ENCODE measurements at regions not wholly inside any gene's neighbourhood (a gene's known extent, or its start where the extent isn't known, plus 50 kb on each side); places are given as distances from the start of the nearest gene placed in this dataset.

- no peak for DNase-seq (ENCODE audit: extremely low read depth, low read depth, low spot score)
Observed at GRCh38 chr4:14575289-14575688, 427.0 kb upstream of the CPEB2 start.

DNA sequence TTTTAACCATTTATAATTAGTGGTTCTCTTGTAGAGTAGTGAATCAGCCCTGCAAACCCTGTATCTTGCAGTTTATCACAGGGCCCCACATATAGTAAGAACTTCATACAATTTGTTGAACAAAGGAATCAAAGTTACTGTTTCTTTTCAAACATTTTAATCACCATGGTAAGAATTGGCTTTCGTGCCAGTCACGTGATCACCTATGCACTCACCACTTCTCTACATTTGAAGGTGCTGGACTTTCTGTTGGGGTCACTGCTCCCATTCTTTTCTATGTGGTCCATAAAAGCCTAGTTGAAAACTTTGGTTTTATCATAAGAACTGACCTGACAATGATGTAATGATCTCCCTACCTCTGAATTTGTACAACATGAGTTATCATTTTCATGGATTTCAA, 426.4 kb upstream of the CPEB2 start:
- no peak for DNase-seq (ENCODE audit: extremely low read depth, low read depth, low spot score)

DNA sequence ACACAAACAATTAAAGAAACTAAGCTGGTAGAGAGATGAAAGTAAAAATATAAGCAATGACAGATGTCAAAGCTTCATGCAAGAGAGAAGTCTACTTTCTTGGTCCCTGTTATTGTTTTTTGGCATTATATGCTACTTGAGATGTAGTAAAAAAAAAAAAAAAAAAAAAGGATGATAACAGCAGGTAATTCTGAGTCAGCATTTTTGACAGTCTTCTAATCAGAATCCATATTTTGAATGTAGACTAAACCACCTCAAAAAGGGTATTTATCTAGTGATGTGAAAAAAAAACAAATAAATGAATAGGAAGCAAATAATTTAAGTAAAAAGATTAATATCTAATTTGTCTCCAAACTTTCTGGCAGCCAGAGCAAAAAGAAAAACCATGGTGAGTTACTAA, 422.2 kb upstream of the CPEB2 start:
- no peak for DNase-seq (ENCODE audit: extremely low read depth, low read depth, low spot score)

- no peak for DNase-seq (ENCODE audit: extremely low read depth, low read depth, low spot score)
Observed at GRCh38 chr4:14581741-14582140, 420.5 kb upstream of the CPEB2 start.

GRCh38 chr4:14582677-14583076, 419.6 kb upstream of the CPEB2 start:
- DNase-seq (ENCODE audit: extremely low read depth, low read depth, low spot score) = no peak

DNA sequence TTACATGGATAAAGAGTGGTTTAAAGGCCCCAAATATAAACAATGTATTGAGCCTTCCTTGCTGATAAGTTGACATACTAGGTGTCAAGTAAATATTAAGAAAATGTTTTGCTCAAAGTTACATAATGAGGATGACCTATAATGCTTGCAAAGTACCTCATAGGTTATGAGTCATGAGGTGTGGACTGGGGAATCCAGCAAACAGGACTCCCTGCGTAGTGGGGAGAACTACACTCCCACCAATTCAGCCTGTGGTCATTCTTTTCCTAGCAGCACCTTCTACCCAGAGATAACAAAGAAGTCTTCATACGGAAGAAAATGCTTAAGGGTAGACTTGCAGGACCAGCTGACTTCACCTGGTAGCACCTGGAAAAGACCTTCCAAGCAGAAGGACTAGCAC, 418.9 kb upstream of the CPEB2 start:
- DNase-seq (ENCODE audit: extremely low read depth, low read depth, low spot score) = no peak

- DNase-seq (ENCODE audit: extremely low read depth, low read depth, low spot score) = no peak
Observed at GRCh38 chr4:14583752-14584151, 418.5 kb upstream of the CPEB2 start.

GRCh38 chr4:14592950-14593349, 409.3 kb upstream of the CPEB2 start:
- DNase-seq (ENCODE audit: extremely low read depth, low read depth, low spot score) = no peak

DNA sequence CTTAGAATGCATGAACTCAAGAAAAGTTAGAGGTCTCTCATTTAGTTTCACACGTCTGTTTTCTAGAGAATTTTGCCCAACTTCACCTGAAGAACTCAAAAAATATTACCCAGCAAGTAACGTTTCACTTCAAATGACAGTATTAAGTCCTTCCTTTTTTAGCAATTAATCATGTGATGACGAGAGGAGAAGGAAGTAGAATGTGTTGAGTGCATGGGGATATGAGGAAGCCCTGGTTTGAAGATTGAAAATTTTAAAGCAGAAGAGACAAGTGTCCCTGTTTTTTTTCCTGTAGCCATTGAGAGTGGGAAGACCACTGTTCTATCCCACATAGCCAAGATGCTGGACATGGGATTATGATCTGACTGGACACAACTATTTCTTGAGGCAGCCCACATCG, 406.3 kb upstream of the CPEB2 start:
- no peak for DNase-seq (ENCODE audit: extremely low read depth, low read depth, low spot score)

GRCh38 chr4:14596437-14596836, 405.8 kb upstream of the CPEB2 start:
- no peak for DNase-seq (ENCODE audit: extremely low read depth, low read depth, low spot score)

DNA sequence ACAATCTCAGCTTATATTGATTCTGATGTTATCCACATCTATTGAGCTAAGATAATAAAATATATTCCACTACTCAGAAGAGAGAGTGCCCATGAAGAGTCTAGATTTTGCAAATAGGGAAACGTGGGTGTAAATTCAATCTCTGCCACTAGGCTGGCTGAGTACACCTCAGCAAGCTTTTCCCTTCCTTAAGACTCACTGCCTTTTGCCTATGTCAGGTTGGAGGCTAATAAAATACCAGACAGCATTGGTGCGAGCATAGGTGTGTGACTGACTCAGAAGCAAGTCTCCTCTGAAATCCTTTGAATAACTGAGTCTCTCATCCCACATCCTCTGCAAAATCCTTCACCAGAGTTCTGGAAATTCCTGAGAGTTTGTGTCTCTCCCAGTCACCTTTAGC, 405.4 kb upstream of the CPEB2 start:
- DNase-seq (ENCODE audit: extremely low read depth, low read depth, low spot score) = no peak

- DNase-seq (ENCODE audit: extremely low read depth, low read depth, low spot score) = no peak
Observed at GRCh38 chr4:14602206-14602605, 400.1 kb upstream of the CPEB2 start.

- DNase-seq (ENCODE audit: extremely low read depth, low read depth, low spot score) = no peak
Observed at GRCh38 chr4:14607001-14607400, 395.3 kb upstream of the CPEB2 start.

DNA sequence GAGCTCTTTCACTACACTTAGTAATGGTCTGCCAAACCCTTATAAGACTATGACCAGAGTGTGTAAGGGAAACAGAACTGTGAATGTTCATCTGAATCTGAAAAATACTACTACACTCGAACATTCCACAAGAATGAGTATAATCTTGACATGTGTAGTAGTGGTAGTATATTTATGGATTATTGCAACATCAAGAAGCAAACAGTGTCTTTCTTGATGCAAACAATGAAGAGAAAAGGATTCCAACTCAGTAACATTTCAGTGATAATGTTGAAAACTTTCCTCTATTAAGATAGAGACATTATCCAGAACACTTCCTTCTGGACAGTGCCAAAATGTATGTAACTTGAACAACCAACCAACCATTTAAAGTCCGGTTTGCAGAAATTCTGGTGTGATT, 394.7 kb upstream of the CPEB2 start:
- no peak for DNase-seq (ENCODE audit: extremely low read depth, low read depth, low spot score)

DNA sequence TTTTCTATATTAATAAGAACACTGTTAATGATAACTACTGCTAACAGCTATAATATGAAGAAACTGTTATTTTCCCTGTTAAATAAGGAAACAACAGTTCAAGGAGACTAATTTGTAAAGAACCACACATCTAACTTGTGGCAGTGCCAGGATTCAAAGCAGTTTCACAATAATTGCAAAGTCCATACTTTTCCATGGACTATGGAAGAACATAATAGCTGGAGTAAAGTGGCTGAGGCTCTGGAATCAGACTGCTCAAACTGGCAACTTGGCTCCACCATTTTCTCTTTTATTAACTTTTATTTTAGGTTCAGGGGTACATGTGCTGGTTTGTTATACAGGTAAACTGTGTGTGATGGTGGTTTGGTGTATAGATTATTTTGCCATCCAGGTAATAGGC, 393.7 kb upstream of the CPEB2 start:
- DNase-seq (ENCODE audit: extremely low read depth, low read depth, low spot score) = no peak

DNA sequence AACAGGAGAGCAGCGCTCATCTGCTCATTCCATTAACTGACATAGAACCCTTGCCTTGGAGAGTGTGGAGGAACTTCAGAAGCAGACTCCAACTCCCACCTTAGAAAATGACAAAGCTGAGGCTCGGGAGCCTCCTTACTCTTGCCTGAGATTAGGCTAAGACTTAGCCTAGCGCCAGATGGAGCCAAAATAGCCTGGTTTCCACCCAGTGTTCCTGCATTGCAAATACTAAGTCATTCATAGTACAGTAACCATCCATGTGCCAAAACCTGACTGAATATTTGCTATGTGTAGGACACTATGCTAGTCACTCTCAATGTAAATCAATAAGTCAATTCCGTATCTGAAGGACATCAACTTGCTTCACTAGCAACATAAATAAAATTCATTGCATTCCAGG, 387.4 kb upstream of the CPEB2 start:
- no peak for DNase-seq (ENCODE audit: extremely low read depth, low read depth, low spot score)

DNA sequence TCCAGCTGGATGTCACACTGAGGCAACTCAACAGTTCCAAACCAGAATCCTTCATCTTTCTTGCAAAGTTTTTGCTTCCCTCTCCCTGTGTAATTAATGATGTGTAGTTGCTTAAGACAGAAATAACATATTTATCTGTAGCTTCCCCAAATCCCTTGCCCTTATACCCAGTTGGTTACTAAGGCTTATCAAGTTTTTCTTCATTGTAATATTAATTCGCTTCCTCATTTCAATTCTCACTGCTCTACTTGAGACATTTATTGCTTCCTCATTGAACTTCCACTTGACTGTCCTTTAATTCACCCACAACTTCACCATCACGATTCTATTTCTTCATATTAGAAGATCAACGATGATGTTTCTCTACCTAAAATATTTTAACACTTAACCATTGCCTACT, 386.6 kb upstream of the CPEB2 start:
- no peak for DNase-seq (ENCODE audit: extremely low read depth, low read depth, low spot score)

DNA sequence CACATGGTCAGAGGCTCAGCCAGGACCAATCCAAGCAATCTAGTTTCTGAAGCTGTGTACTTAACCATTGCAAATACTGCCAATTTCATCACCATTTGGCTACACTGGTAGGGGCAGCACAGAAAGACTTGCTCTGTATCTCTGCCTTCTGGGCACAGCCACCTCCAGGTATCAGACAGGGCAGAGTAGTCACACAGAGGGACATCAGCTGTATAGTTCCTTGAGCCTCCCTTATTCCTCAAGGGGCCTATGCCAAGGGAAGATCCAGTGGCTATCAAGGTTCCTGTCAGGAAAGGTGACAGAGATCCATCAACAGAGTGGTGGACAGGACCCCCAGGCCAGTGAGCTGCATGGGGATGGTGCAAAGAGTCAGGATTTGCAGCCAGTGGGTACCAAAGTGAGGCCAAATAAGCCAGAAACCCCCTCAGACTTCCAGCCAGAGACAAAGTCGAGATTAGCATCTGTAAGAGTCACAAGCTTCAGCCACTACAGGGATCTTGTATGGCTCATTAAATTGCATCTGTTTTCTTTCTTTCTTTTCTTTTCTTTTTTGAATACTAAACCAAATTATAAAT, 381.6 kb upstream of the CPEB2 start:
- no peak for DNase-seq (ENCODE audit: extremely low read depth, low read depth, low spot score)

- DNase-seq (ENCODE audit: extremely low read depth, low read depth, low spot score) = no peak
Observed at GRCh38 chr4:14621731-14622463, 380.4 kb upstream of the CPEB2 start.

- no peak for DNase-seq (ENCODE audit: extremely low read depth, low read depth, low spot score)
Observed at GRCh38 chr4:14627038-14627437, 375.2 kb upstream of the CPEB2 start.

DNA sequence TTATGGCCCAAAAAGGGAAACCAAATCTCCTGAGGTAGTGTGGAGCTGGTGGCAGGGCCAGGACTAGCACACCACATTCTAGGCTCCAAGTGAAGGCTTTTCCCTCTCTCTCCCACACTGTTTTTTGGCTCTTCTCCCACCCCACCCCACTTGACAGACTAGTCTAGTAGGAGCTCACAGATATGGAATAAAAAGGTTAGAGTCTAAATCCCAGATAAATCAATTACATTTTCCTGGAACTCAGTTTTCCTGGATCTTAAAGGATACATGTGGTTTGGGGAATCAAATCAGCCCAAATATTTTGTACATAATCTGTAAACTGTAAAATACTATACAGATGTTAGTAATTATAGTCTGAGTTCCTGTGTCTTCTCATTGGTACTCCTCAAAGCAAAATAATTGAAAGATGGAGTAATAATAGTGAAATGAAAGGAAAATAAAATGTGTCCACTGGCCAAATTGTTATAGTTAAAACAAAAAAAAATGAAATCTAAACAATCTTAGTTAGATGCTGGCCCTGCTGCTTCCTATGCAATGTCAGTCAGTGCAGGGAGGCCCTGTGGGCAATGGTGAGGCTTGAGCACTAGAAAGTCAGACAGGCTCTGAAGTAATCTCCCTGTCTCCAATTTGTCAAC, 370.4 kb upstream of the CPEB2 start:
- DNase-seq (ENCODE audit: extremely low read depth, low read depth, low spot score) = no peak

- DNase-seq (ENCODE audit: extremely low read depth, low read depth, low spot score) = no peak
Observed at GRCh38 chr4:14636563-14636962, 365.7 kb upstream of the CPEB2 start.
